ENCODE measurements at regions not wholly inside any gene's neighbourhood (a gene's known extent, or its start where the extent isn't known, plus 50 kb on each side); places are given as distances from the start of the nearest gene placed in this dataset.

GRCh38 chr12:77384941-77385340, 319.6 kb upstream of the E2F7 start:
- TF ChIP-seq CTCF (IDR thresholded peaks at IDR 0.05) (no peak), EZH2 (IDR thresholded peaks at IDR 0.05; ENCODE audit: borderline replicate concordance, insufficient read depth, low read depth, low read length, poor library complexity, severe bottlenecking) (no peak)
